ENCODE measurements at regions not wholly inside any gene's neighbourhood (a gene's known extent, or its start where the extent isn't known, plus 50 kb on each side); places are given as distances from the start of the nearest gene placed in this dataset.

DNA sequence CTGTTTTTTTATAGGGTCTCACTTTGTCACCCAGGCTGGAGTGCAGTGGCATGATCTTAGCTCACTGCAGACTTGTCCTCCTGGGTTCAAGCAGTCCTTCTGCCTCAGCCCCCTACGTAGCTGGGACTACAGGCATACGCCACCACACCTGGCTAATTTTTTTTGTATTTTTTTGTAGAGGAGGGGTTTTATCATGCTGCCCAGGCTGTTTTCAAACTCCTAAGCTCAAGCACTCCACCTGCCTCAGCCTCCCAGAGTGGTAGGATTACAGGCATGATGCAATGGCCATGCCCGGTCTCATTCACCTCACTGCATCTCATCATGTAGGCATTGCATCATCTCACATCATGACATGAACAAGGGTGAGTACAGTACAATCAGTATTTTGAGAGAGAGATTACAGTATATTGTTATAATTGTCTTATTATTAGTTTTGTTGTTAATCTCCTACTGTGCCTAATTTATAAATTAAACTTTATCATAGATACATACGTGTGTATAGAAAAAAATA, 74.3 kb upstream of the EOMES start:
- TF ChIP-seq CTCF (conservative IDR thresholded peaks at IDR 0.05) = no peak
- no peak for TF ChIP-seq ZFX (IDR thresholded peaks at IDR 0.05)

Measured in C4-2B (cell line).